Fibroblast of peridontal ligament (primary cell): ENCODE measurements at regions not wholly inside any gene's neighbourhood (a gene's known extent, or its start where the extent isn't known, plus 50 kb on each side); places are given as distances from the start of the nearest gene placed in this dataset.
"Not testable (repeated sequence)": the region's sequence is repeated elsewhere in the genome, so short reads cannot be mapped to it uniquely, and the experiment has no call there.

Experiments
- DNase-seq: peaks from one replicate; pipeline ENCODE4 v3.0.0-alpha.2; 2010; ENCODE audit errors: extremely low read depth

DNA sequence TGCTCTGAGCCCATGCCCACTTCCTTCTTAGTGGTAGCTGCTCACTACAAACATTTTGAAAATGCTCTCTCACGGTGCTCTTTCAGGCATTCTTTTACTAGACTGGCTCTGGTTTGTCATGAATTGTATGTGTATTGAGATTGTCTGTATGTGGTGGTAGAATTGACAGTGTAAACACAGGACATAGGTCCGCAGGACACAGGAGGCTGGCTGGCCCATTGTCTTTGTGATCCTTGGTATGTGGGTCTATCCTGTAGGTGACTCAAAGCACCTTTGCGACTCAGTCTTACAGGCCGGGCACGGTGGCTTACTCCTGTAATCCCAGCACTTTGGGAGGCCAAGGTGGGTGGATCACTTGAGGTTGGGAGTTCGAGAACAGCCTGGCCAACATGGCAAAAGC, 250.9 kb downstream of the C12orf75 start:
- DNase-seq, result no peak

DNA sequence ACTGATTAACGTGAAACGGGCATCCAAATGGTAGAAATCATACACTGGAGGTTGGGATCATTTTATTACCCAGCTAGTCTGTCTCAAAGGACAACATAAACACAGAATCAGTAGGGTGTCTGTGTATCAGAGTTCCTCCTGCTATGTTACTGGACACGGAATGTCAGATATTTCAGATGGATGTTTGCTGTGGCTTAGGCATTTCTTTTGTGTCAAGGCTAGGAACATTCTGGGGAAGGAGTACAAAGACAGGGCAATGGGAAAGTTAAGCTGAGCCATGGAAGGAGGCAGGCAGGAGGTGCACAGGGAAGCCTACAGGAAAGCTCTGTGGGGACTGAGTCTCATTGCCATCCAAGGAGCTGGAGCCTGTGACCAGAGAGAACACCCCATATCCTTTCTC, 254.6 kb downstream of the C12orf75 start:
- no peak for DNase-seq

DNA sequence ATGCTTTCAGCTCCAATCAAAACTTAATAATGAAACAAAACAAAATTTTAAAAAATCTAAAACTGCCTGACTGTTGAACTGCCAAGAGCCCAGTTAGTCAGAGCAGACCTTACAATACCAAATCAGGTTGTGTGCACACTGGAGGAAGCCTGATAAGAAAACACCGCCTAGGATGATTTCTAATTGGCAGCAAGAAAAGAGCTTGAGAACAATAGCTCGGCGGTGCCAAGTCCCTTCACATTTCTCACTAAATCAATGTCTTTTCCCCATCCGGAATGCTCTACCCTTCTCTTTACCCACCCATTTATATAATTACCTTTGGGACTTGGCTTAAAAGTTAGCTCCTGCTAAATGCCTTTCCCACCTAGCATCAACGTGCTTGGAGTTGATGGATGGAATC, 256.7 kb downstream of the C12orf75 start:
- no peak for DNase-seq

DNA sequence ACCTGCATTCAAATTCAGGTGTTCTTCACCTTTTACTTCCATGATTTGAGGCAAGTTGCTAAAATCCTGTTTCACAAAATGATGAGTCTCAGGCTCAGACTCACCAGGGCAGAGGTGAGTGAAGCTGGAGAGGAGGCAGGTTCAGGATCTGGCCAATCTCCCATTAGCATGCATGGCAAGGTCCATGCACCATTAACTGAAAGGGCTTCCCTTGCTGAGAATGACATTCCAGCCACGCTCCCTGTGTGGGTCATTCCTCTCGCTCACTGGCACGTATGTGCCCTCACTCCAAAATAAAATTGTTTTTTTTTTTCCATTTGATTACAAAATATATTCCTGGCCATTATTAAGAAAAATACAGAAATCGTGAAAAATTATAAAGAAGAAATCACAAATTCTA, 257.6 kb downstream of the C12orf75 start:
- no peak for DNase-seq

DNA sequence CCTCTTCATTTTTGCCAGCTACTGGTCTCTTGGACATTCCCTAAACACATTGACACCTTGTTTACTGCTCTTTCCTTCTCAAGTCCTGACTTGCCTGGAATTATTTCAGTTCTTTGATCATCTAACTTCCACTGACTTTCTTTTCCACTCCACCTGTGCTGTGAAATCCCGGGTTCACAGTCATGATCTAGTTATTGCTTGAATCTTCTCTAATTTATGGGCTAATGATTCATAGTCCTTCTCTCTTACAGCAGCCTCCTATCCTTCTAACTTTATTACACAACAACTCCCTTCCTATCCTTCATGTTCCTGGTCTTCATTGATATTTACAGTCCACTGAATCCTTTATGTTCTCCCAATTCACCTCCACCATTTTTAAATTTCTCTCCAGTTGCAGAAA, 260.1 kb downstream of the C12orf75 start:
- DNase-seq, result no peak

DNA sequence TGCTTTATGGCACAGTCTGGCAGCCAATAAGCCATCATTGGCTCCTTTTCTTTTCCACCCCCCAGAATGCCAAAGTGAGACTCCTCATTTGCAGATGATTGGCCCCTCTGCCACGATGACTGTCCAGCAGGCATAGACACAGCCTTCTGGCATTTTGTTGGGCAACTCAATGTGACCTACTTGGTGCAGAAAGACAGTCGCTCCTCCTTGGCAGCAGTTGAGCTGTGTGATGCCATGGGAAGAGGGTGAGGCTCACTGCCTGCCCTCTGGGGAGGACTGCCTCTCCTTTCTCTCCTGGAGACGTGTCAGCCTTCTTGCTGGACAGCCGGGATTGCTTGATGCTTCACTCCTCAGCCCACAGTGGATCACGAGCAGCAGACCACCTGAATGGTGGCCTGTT, 264.9 kb downstream of the C12orf75 start:
- DNase-seq, result no peak

DNA sequence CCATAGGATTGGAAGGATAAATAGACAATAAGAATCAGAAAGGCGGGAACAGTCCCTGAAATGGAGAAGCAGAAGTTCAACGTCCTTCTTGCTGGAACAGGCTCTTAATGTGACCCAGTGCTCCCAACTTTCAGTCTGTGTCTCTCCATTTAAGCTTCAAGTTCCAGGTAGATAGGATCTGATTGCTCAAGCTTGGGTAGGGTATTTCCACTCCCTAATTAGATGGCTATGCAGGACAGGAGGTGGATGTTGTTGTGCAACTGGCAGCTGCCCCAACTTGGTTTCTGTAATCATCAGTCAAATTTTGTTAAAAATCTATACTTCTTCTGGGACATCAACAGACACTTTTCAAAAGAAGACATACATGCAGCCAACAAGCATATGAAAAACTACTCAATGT, 266.2 kb downstream of the C12orf75 start:
- no peak for DNase-seq

DNA sequence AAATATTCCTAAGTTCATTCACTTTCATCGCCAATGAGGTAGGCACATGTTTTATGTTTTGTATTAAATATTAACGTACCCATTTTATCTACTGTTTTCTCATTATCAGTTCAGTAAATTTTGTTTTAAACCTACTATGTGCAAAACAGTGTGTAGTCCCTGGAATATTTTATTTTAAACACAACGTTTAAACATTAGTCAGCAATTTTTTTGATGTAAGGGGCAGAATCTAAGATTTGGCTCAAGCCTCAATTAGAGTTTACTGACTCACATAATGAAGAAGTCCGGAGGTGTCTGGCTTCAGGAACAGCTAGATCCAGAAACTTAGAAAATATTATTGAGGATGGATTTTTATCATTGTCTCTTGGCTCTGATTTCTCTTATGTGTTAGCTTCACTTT, 267.5 kb downstream of the C12orf75 start:
- DNase-seq, result no peak

DNA sequence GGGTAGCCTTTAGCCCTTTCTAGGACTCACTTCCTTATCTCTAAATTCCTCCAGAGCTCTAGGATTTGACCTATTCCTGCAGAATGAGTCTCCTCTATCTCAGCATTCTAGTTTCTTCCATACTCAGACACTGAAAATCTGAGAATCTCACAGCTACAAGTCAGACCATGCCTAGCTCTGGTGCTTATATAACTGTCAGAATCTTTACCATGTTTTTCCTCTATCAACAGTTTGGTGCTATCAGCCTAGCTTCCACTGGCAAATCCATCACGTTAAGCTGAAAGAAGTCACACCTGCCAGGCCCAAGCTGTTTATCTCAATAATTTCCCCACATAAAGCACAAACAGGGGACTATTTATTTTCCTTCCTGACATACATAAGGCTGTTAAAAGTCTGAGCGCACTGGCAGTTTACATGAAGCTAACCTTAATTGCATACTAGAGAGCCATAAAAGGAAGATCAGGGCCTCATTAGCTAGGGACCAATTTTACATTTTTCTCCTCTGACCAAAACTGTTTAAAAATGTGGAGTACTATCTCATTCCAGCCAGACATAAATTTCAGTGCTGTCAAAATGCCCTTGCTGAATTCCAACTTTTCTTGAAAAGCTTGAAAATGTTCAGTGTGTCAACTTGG, 270.5 kb downstream of the C12orf75 start:
- DNase-seq, result no peak

DNA sequence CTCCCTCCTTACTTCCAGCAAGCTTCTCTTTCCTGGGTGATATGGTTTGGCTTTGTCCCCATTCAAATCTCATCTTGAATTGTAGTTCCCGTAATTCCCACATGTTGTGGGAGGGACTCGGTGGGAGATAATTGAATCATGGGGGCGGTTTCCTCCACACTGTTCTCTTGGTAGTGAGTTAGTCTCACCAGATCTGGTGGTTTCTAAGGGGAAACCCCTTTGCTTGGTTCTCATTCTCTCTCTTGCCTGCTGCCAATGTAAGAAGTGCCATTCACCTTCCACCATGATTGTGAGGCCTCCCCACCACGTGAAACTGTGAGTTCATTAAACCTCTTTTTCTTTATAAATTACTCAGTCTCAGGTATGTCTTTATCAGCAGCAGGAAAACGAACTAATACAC, 271.8 kb downstream of the C12orf75 start:
- not testable (repeated sequence) for DNase-seq

DNA sequence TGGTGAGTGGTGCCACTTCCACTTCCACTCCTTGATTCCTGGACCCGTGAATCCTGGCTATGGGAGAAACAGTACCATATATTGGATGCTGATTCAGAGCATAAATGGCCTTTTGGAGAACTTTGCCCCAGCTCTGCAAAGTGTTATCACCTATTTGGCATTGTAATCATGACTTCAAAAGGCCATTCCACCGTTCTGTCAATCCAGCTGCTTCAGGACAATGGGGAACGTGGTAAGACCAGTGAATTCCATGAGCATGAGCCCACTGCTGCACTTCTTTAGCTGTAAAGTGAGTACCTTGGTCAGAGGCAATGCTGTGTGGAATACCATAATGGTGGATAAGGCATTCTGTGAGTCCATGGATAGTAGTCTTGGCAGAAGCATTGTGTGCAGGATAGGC, 273.8 kb downstream of the C12orf75 start:
- not testable (repeated sequence) for DNase-seq

DNA sequence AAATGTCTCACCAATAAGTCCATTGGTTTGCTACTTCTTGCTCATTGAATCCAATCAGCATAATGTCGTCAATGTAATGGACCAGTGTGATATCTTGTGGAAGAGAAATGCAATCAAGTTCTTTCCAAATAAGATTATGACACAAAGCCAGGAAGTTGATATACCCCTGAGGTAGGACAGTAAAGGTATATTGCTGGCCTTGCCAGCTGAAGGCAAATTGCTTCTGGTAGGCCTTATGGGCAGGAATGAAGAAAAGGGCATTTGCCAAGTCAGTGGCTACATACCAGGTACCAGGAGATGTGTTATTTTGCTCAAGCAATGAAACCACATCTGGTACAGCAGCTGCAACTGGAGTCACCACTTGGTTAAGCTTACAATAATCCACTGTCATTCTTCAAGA, 276.1 kb downstream of the C12orf75 start:
- DNase-seq, result not testable (repeated sequence)

DNA sequence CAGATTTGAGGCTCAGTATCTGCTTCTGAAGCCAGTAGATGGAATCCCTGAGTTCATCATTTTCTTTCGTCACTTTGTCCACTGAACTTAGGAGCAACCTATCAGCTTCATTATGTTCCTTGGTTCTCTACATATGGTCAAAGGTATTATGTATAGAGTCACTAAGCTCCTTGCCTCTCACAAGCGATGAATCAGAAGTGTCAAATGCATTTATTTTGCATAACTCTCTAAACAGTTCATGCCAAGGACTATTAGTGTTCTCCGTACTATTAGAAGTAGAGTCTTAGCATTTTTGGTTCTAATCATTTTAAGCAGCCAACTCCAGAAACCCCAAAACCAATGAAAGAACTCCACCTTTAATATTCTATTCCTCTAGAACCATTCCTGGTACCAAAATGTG, 278.5 kb downstream of the C12orf75 start:
- not testable (repeated sequence) for DNase-seq

DNA sequence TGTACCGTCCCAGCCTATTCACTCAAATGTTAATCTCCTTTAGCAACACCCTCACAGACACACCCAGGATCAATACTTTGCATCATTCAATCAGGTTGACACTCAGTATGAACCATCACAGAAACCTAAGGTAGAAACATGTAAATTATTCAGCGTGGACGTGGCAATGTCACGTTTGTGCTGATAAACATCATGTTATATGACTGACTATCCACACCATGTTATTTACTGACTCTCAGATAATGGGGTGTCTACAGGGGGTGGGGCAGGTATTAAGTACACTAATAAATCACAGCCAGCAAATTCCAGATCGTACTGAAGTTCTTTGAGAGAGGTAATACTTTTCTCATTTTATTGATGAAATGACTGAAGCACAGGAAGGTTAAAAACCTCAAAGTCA, 280.0 kb downstream of the C12orf75 start:
- DNase-seq, result no peak

DNA sequence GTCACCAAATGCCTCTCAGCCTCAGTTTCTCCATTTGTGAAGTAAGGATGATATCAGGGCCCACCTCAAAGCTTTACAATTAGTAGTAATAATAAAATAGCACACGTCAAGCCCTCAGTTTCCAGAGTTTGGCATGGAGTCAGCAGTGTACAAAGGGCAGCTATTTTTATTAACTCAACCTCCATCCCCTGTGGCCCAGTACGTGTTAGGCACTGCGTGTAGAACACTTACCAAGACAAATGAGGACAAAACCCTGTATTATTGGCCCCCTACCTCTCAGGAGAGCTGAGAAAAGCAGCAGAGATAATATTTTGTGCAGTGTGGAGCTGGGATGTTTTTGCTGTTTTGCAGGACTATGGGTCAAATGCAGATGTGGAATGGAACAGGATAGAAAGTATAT, 280.8 kb downstream of the C12orf75 start:
- no peak for DNase-seq

DNA sequence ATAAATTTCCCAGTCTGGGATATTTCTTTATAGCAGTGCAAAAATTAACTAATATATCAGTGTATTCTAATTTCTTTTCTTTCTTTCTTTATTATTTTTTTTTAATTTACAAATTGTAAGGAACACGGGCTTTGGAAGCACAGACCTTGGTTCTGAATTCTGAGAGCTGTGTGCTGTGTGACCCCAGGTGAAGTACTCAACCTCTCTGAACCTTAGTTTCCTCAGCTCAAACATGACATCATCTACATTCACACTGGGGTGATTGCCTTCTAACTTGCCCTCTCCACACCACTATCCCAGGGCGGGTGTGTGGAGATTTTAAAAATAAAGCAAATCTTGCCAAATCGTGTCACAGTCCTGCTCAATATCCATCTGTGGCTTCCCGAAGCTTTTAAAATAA, 282.8 kb downstream of the C12orf75 start:
- DNase-seq, result no peak

DNA sequence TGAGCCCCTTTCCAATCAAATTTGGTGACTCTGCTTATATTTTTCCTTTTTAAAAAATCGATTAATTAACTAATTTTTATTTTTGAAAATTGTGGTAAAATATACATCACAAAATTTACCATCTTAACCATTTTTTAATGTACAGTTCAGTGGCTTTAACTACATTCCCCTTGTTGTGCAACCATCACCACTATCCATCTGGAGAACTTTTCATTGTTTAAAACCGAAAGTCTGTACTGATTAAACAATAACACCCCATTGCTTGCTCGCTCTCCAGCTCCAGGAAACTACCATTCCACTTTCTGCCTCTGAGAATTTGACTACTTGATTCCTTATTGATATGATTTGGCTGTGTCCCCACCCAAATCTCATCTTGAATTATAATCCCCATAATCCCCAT, 283.4 kb downstream of the C12orf75 start:
- DNase-seq, result peak; percentile 3

DNA sequence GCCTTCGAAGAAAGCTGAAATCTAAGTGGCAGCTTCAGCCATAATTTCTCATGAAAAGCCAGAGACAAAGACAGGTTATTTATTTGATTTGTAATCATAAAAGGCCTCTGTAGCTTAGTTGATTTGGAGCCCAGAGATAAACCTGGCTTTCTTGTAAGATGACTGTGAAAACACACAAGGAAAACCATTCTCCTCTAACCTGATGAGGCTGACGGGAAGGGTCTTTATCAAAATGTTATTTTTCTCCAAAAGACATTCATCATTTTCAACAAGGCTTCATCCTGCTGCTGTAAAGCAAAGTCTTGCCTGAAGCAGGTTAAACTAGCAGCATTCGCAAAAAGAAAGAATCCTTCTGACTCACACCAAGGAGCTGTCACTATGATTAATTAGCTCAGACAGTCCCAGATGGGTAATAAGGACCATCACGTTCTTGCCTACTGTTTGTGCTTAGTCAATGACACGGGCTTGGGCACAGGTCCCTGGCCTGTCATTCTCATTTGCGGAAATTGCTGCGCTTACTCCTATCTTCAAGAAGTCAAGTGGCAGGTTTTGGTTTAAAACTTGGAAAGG, 286.6 kb downstream of the C12orf75 start:
- DNase-seq, result no peak

DNA sequence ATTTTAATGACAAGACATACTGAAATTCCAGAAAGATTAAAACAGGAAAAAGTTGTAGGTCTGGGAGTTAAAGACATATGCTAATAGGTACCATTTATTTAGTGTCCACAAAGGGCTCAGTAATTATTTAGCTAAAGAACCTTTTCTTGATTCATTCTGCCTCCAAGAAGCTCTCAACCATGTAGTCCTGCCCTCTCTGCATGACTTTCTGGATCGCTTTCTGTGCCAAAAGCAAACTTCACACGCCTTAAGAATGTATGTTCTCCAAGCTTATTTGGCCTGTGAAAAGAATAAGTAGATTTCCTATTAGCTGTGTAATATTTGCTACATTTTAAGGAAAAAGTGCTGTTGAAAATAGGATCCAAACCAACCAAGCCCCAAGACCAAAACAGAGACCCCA, 291.7 kb downstream of the C12orf75 start:
- no peak for DNase-seq

DNA sequence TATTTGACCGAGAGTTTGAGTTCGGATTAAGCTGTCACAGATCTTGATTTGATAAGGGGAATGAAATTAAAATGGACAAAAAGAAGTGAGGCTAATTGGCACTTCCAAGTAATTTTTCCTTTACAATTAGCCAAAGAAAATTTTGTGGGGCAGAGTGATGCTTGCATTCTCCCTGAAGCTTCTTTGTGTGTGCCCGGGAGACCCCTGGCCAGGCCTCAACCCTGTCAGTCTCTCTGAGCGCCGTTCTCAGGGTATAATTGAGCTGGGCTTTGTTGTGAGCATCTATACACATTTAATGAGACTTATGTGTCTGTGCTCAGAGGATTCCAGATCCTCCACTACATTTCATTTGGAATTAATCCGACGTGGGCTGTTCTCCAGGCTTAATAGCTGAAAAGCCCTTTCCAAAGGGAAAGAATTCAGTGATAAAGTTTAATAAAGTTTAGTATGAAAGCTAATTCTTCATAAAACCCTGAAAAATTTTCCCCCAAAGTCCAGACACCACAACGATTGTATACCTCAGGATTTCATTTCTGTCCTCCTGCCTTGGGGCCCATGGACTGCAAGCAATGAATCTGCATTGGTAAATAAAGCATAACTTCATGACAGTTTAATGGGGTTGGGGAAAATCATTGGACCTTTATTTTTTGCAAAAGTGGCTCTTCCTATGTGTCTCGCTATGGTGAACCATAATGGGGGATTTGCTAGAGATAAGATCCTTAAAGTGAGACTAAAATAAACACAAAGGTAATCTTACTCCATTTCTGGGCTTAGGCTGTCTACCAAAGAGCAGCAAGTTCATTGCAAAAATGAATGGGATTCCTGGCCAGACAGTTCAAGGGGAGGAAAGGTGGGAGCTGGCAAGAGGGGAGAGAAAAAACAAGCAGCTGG, 292.6 kb downstream of the C12orf75 start:
- no peak for DNase-seq

DNA sequence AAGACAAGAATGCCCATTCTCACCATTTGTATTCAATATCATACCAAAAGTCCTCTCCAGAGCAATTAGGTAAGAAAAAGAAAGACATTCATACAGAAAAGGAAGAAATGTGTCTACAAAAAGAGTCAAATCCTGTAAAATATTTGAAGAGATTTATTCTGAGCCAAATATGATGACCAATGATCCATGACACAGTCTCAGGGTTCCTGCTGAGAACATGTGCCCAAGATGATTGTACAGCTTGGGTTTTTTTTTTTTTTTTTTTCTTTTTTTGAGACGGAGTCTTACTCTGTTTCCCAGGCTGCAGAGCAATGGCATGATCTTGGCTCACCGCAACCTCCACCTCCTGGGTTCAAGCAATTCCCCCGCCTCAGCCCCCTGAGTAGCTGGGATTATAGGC, 296.2 kb downstream of the C12orf75 start:
- DNase-seq, result no peak

DNA sequence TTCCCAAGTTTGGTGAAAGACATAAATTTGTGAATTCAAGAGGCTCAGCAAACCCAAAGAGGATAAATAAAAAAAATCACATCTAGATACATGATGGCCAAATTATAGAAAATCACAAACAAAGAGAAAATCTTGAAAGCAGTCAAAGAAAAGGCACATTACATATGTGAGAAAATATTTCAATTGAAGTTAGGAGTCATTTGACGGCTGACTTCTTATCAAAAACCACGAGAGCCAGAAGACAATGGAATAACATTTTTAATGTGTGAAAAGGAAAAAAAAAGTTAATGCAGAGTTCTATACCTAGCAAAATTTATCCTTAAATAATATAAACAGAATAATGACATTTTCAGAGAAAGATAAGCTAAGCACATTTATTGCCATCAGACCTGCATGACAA, 307.0 kb downstream of the C12orf75 start:
- DNase-seq, result no peak

DNA sequence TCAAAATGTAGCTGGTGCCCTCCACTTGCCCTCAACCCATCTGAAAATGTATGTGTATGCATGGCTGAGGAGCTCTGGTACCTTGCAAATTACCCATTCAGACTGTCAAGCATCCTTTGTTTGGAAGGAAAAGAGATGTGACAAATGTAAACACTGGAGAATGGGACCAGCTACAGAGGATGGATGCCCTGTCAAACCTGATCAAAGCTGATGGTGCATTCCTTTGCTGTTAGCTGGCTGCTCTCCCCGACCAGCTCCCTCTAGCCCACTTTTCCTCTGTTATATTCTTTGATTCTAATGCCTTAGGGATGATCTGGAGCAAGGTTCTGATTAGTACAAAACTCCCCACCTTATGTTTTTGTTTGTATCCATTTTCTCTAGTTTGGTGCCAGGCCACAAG, 310.3 kb downstream of the C12orf75 start:
- DNase-seq, result no peak
